ENCODE measurements at regions not wholly inside any gene's neighbourhood (a gene's known extent, or its start where the extent isn't known, plus 50 kb on each side); places are given as distances from the start of the nearest gene placed in this dataset.

- ChIA-PET POLR2A (no interaction called here), CTCF (interaction anchor here (0.6 kb wide), 2 partner anchors 686 to 1171 kb away, joined by 4 to 5 read pairs; no protein-coding TSS in a partner anchor)
- Histone ChIP-seq H3K36me3 (ENCODE audit: control insufficient read depth, insufficient read depth, low read length) (no peaks in the 10 kb centered on the region), H3K27ac (ENCODE audit: low read length) (no peak overlapping the region), H3K4me3 (ENCODE audit: low read depth in 2 of 2, low read length in 2 of 2) (no peak overlapping the region), H3K4me1 (ENCODE audit: control insufficient read depth, insufficient read depth, low read length) (no peaks in the 10 kb centered on the region), H3K9me3 (ENCODE audit: control insufficient read depth, insufficient read depth, low read depth, low read length) (0 out of 2 replicates have a peak, but pooled peaks cover 2% of the 10 kb centered on the region), H3K27me3 (ENCODE audit: control insufficient read depth, insufficient read depth, low read length) (no peaks in the 10 kb centered on the region)
- intact Hi-C loops (cut with micrococcal nuclease; ENCODE audit: unreplicated experiment) (no loop called here), in situ Hi-C loops (cut with HindIII; ENCODE audit: low pct_unique_long_range_greater_than_20kb, low sequenced_read_pairs) (no loop called here)
- BruUV-seq (replicated peaks): no TSS peak
- ATAC-seq: no peak
- DNase-seq (ENCODE audit: low read depth, low spot score): no peak
- TF ChIP-seq REST (IDR thresholded peaks at IDR 0.05; ENCODE audit: insufficient read depth in 1 of 2, low read depth in 2 of 2, low read length in 1 of 2) (no peak), POLR2AphosphoS5 (IDR thresholded peaks at IDR 0.05; ENCODE audit: low read depth, low read length) (no peak), SIN3A (IDR thresholded peaks at IDR 0.05; ENCODE audit: borderline replicate concordance, insufficient read depth, low read depth, low read length) (no peak), TCF7L2 (IDR thresholded peaks at IDR 0.05; ENCODE audit: low read depth, low read length) (no peak), CTCF (IDR thresholded peaks at IDR 0.05) (no peak)
Measured at GRCh38 chr6:120290964-120291363, 941.4 kb upstream of the MAN1A1 start.

GRCh38 chr6:120282005-120282404, 932.4 kb upstream of the MAN1A1 start:
- in situ Hi-C loops (cut with HindIII; ENCODE audit: low pct_unique_long_range_greater_than_20kb, low sequenced_read_pairs): no loop called here
- intact Hi-C loops (cut with micrococcal nuclease; ENCODE audit: unreplicated experiment): no loop called here
- DNase-seq (ENCODE audit: low read depth, low spot score): no peak
- ATAC-seq: no peak
- no TSS peak for BruUV-seq (replicated peaks)
- ChIA-PET POLR2A (no interaction called here), CTCF (no interaction called here)
- Histone ChIP-seq H3K4me3 (ENCODE audit: low read depth in 2 of 2, low read length in 2 of 2) (no peak overlapping the region), H3K27ac (ENCODE audit: low read length) (no peak overlapping the region), H3K27me3 (ENCODE audit: control insufficient read depth, insufficient read depth, low read length) (no peaks in the 10 kb centered on the region), H3K4me1 (ENCODE audit: control insufficient read depth, insufficient read depth, low read length) (no peaks in the 10 kb centered on the region), H3K36me3 (ENCODE audit: control insufficient read depth, insufficient read depth, low read length) (no peaks in the 10 kb centered on the region), H3K9me3 (ENCODE audit: control insufficient read depth, insufficient read depth, low read depth, low read length) (peaks cover 3% of the 10 kb centered on the region; the same call in 1 of the 2 replicates)
- TF ChIP-seq SIN3A (IDR thresholded peaks at IDR 0.05; ENCODE audit: borderline replicate concordance, insufficient read depth, low read depth, low read length): no peak

- ATAC-seq (no peak), DNase-seq (ENCODE audit: low read depth, low spot score) (no peak)
- in situ Hi-C loops (cut with HindIII; ENCODE audit: low pct_unique_long_range_greater_than_20kb, low sequenced_read_pairs) (no loop called here), intact Hi-C loops (cut with micrococcal nuclease; ENCODE audit: unreplicated experiment) (no loop called here)
- BruUV-seq (replicated peaks): no TSS peak
- H3K4me3 ChIP-seq (ENCODE audit: low read depth in 2 of 2, low read length in 2 of 2): no peak overlapping the region
- no peaks in the 10 kb centered on the region for H3K27me3 ChIP-seq (ENCODE audit: control insufficient read depth, insufficient read depth, low read length)
- no peaks in the 10 kb centered on the region for H3K4me1 ChIP-seq (ENCODE audit: control insufficient read depth, insufficient read depth, low read length)
- POLR2A ChIA-PET: no interaction called here
- TF ChIP-seq POLR2AphosphoS5 (IDR thresholded peaks at IDR 0.05; ENCODE audit: low read depth, low read length) (no peak), SIN3A (IDR thresholded peaks at IDR 0.05; ENCODE audit: borderline replicate concordance, insufficient read depth, low read depth, low read length) (no peak), REST (IDR thresholded peaks at IDR 0.05; ENCODE audit: insufficient read depth in 1 of 2, low read depth in 2 of 2, low read length in 1 of 2) (no peak), TCF7L2 (IDR thresholded peaks at IDR 0.05; ENCODE audit: low read depth, low read length) (no peak), CTCF (IDR thresholded peaks at IDR 0.05) (no peak)
- CTCF ChIA-PET: no interaction called here
- peaks cover 3% of the 10 kb centered on the region; the same call in 1 of the 2 replicates for H3K9me3 ChIP-seq (ENCODE audit: control insufficient read depth, insufficient read depth, low read depth, low read length)
- no peaks in the 10 kb centered on the region for H3K36me3 ChIP-seq (ENCODE audit: control insufficient read depth, insufficient read depth, low read length)
- no peak overlapping the region for H3K27ac ChIP-seq (ENCODE audit: low read length)
Measured at GRCh38 chr6:120279466-120280167, 930.1 kb upstream of the MAN1A1 start.
